C1 segment of cervical spinal cord (tissue), 14 donors: ENCODE measurements at regions not wholly inside any gene's neighbourhood (a gene's known extent, or its start where the extent isn't known, plus 50 kb on each side); places are given as distances from the start of the nearest gene placed in this dataset.

Experiments
- DNase-seq, 14 donors: peaks; one replicate each; lab custom pipeline; 2025; lab: John Stamatoyannopoulos, UW

DNA sequence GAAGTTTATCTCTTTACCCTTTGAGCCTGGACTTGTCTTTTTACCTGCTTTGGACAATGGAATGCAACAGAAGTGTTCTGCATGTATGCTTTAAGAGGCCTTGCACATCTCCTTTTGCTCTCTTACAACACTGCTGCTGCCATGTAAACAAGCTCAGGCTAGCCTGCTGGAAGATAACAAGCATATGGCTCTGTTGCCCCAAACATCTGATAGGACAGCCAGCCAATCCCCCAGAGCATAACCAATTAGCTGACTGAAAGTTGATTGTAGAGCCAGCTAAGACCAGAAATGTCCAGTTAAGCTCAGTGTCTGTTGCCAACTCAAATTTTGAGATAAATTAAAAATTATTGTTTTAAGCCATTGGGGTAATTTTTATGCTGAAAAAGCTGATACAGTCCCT lies 510.6 kb upstream of the CNKSR2 start:
- DNase-seq = peak in 1 of 14 donors; percentile 56

DNA sequence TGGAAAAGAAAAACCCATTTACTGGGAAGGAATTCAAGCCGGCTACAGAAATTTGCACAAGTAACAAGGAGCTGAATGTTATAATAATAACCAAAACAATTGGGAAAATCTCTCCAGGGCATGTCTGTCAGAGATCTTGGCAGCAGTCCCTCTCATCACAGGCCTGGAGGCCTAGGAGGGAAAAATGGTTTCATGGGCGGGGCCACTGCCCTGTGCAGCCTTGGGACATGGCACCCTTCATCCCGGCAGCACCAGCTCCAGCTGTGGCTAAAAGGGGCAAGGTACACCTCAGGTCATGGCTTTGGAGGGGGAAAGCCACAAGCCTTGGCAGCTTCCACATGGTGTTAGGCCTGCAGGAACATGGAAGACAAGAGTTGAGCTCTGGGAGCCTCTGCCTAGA lies 513.1 kb upstream of the CNKSR2 start:
- DNase-seq = no peak

DNA sequence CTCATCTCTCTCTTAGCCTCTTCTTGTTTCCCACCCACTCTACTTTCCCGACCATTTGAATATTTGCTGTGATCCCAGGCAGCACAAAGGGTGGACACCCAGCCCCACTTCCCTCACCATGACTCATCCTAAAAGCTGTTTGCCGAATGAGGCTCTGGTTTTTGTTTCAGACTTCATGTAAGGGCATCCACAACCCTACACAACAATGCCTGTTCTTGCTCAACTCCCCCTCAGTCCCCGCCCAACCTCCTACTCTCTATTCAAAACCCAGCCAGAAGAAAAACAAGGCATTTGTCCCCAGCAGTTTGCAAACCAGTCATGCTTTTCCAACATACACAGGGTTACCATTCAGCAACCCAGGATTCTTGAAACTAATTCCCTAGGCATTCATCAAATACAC lies 516.5 kb upstream of the CNKSR2 start:
- peak in 10 of 14 donors; percentile 1 to 51 (median 22) for DNase-seq

DNA sequence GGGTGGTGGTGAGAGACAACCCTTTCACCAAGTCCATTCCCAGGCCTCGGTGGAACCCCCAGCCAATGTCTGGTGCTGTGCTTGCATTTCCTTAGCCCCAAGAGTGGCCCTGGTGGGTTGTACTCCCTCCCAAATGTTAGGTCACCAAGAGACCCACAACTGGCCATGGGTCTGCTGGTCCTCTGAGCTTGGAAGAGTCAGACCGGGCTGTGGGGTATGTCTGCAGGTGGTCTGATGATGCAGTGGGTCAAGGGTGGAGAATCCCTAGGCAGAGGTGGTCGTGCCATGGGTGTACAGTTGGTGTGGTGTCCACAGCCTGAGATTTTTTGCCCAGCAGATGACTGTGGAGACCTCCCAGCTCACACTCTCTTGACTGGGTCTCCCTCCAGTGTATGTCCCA lies 535.7 kb upstream of the CNKSR2 start:
- no peak for DNase-seq

DNA sequence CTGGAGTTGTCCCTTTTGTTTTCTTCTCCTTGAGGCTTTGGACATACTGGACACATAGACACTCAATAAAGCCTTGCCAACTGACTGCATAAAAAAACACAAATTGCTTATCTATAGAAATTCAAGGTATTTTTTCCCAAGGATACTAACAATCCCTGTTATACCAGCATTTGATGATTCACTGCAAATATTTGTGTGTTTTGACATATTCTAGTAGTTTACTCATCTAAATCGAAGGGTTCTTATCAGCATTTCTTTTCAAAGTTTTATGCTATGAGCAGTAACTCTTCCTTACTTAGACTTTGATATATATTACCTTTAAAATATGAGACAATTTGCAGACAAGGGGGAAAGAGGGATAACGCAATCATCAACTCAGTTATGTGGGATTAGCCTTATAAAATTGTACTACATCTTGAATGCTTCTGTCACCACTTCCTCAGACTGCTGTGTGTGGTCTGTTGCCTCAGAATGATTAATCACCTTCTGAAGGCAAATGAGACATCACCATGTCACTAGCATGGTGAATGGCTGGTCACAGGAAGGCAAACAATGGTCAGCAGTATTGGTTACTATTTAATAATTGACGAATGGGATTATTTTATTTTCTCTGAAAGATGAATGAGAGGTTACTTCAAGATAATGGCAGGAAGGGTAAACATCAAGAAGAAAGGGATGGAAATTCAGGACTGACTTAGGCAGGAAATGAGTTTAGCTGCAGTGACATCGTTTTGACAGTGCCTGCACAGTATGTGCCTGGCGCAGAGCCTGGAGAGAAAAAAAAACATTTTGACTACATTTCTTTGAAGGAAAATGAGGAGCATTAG lies 544.3 kb upstream of the CNKSR2 start:
- peak in 1 of 14 donors; percentile 77 for DNase-seq

DNA sequence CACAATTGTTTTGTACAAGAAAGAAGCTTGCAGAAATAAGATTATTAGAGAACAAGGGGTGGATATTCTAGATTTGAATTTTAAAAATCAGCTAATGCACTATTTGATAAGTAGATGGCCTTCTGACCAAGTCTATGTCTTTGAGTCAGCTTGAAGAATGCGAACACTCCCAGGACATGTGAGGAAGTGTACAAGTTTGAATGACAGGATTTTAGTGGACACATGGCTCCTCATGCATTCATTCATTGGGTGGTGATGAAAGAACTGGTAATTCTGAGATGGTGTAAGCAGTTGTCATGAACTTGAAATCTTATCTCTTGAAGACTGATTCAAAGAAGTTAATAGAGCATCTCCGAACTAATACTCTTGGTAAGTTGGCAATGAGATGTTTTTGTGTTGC lies 548.2 kb upstream of the CNKSR2 start:
- no peak for DNase-seq

DNA sequence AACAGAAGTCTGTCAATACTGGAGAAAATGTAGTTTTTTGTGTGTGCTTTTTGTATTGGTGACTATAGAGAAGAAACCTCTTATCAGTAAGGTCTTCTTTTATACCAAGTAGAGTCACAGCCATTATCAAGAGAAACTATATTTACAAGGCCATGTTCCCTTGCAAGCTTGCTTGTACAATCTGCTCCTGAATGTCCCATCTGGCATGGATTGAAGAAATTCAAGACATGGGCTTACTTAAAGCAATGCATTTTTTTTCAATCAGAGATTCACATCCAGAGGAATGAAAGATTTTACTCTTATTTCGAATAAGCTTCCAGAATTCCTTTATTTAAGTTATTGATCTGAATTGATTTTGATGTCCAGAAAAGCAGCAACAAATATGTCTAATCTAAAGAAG lies 537.3 kb upstream of the RPS6KA3 start:
- no peak for DNase-seq

DNA sequence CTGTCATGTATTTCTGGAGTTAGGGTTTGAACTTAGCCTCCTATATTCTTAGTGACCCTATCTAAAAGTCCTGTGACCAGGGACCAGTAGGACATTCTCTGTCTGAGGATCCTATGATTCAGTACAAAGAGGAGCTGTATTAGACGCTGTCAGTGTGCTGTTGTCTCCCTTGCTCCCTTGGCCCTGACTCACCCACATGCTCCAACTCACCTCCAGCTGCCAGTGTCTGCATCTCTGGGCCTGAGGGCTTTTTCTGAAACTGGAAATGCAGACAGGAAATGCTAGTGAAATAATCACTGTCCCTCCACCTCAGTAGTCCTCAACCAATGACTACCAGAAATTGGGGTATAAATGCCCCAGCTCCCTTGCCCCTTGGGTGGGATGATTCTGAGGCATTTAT lies 535.3 kb upstream of the RPS6KA3 start:
- no peak for DNase-seq

DNA sequence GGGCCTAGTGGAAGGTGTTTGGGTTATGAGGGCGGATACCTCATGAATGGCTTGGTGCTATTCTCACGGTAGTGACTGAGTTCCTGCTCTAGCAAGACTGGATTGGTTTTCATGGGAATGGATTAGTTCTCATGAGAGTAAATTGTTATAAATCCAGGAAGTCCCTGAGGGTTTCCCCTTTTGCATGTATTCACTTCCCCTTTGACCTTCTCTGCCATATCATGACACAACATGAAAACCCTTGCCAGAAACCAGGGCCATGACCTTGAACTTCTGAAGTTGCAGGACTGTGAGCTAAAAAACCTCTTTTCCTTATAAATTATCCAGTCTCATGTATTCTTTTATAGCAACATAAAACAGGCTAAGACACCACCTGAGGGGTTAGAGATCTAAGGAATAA lies 529.7 kb upstream of the RPS6KA3 start:
- no peak for DNase-seq

DNA sequence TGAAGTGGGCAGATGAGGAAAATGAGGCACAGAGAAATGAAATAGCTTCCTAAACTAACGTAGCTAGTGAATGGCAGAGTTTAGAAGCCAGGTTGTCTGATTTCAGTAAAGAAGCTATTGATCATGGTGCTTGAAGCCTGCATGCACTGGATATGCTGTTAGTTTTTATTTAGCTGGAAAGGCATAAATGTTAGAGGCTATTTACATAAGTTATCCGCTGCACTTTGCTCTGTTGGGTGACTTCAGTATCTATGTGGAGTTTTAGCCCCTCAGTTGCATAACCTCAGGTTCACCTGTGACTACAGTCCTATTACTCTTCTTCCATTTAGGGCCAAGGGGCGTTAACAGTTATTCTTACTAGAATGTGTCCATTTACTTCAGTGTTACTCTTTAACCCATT lies 522.4 kb upstream of the RPS6KA3 start:
- no peak for DNase-seq

DNA sequence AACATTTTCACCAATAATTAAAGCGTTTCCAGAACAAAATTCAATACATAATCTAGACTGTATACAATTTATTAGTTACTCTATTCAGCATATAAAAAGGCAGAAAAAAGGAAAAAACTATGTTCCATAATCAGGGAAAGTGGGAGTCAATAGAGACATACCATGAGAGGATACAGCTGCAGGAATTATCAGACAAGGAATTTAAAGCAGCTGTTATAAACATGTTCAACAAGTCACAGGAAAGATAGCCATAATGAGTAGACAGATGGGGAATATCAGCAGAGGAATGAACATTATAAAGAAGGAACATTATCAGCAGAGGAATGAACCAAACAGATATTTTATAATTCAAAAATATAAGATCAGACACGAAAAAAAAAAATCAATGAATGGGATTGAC lies 500.6 kb upstream of the RPS6KA3 start:
- DNase-seq = no peak

DNA sequence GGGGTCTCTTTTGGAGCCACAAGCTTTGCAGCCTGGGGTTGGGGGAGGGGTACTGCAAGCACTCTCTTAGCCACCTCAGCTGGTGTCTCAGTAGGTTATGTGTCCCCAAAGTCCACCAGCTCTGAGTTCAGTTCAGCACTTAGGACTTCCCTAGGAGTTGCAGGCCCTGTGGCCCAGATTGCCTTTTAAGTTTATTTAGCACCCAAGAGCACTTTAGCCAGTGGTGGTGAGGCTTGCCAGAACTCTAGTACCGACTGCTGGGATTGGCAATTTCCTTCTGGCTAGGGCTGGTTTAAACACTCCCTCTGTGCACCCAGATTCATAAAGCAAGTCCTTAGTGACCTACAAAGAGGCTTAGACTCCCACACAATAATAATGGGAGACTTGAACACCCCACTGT lies 489.9 kb upstream of the RPS6KA3 start:
- DNase-seq = no peak

DNA sequence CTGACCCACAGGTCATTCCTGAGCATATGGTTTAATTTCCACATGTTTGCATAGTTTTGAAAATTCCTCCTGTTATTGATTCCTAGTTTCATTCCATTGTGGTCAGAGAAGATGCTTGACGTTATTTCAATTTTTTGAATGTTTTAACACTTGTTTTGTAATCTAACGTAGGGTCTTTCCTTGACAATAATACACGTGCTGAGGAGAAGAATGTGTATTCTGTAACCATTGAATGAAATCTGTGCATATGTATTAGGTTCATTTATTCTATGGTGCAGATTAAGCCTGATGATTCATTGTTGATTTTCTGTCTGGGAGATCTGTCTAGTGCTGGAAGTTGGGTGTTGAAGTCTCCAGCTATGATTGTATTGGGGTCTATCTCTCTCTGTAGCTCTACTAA lies 486.4 kb upstream of the RPS6KA3 start:
- DNase-seq = no peak

DNA sequence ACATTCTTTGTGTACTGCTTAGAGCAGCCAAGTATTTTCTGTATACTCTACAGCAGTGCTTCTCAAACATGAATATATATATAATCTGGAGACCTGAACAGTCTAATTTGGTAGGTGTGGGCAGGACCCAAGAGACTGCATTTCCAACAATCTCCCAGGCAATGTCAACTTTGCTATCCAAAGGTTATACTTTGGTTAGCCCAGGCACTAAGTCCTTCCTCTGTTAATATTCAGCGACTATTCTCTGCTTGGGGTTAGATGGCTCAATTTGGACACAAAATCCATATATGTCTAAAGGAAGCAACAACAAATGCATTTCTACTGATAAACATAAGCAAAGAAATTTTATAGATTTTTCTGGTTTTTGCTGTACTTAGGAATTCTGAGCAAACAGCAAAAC lies 480.0 kb upstream of the RPS6KA3 start:
- no peak for DNase-seq

DNA sequence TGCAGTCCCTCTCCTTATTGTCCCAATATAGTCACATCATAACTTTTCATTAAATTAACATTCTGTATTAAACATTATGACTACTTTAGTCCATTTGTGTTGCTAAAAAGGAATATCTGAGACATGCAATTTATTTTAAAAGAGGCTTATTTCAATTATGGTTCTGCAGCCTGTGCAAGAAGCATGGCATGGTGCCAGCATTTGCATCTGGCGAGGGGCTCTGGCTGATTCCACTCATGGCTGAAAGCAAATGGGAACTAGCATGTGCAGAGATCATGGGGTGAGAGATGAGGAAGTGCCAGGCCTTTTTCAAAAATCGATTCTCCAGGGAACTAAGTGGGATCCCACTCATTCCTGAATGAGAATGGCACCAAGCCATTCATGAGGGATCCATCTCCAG lies 476.3 kb upstream of the RPS6KA3 start:
- DNase-seq = no peak

DNA sequence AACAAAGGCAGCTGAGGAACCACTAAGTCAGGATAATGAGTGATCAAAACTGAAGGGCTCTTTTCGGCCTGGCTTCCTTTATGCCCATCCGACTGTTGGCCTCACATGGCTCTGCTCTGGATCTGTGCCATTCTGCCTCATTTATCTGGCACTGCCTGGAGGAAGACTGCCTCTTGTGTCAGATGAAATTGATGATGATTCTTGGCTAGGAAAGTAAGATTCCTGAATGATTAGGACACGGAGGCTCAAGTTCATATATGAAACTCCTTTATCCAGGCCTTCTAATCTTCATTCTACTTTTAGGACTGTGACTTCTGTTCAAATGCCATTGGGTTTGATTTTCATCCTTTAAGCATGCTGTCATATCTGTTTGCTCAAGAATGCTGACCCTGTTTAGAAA lies 475.4 kb upstream of the RPS6KA3 start:
- DNase-seq = peak in 1 of 14 donors; percentile 62

DNA sequence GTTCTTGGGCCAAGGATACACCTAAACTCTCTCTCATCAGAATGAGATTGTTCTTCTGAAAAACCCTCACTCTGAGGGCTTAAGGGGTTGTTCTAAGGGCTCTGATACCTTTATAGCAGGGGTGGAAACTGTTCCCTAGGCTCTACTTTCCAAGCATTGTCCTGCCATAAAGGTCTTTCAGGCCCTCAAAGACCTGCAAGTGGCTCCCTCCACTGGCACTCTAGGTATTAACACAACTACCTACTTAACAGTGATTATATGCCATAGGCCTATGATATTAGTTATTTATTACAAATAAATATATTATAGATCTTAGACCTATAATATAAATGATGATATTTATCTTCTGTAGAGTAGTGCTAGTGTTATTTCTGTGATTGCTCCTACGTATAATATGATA lies 473.7 kb upstream of the RPS6KA3 start:
- DNase-seq = no peak

DNA sequence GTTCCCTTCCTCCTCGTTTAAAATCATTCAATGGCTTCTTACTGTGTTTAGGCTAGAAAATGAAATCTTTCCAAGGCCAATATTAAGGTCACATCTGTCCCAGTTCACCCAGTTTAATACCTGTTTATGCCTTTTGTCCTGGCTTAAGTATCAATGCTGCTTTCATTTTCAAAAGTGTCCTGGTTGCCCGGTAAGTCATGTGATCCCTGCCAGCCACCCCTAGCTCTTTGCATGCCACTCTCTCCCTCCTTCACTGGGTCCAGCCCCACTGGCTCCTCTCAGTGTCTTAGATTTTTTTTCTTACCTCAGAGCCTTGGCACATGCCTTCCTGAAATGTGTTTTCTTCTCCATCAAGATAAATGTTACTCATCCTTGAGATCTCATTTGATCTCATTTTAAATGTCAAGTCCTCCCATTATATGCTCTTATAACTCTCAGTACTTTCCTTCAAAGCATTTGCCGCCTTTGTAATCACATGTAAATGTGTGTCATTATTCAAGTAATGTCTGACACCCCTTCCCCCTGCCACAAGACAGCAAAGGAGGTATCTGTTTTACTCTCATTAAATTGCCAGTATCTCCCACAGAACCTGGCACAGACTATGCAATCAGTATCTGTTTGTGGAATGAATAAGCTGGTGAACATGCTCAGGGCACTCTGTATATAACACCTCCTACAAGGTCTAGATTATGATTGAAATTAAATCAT lies 472.5 kb upstream of the RPS6KA3 start:
- DNase-seq = no peak

DNA sequence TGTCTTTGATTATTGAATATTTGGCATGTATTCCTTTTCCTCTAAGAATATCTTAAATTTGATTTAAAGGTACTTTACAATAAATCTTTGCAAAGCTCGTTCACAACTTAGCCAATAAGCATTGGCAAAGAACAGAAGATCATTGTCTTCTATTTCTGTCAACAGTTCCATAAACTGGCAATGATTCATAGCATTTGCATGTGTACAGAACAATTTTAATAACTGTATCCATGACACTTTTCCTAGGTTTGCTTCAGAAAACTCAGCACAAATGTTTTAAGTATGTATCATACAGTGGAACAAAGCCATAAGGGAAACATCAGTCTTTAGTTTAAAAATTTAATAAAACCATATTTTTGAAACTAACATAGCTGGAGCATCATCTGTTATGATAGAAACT lies 462.7 kb upstream of the RPS6KA3 start:
- no peak for DNase-seq

DNA sequence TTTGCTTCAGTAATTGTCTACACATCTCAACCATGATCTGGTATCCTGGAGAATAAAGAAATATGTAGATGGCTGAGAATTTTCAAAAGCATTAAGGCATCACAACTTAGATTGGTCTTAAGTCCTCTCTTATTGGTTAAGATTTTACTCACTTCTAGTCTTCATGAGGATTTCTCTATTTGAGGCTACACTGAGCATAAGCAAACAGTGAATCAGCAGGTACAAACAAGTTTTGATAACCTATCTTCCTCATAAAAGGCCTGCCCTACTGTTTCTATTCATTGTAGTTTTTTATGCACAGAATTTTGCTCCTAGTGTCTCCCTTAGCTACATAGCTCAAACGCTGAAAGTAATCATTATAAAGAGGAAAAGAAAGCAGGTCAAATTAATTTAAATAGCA lies 460.7 kb upstream of the RPS6KA3 start:
- DNase-seq = no peak

DNA sequence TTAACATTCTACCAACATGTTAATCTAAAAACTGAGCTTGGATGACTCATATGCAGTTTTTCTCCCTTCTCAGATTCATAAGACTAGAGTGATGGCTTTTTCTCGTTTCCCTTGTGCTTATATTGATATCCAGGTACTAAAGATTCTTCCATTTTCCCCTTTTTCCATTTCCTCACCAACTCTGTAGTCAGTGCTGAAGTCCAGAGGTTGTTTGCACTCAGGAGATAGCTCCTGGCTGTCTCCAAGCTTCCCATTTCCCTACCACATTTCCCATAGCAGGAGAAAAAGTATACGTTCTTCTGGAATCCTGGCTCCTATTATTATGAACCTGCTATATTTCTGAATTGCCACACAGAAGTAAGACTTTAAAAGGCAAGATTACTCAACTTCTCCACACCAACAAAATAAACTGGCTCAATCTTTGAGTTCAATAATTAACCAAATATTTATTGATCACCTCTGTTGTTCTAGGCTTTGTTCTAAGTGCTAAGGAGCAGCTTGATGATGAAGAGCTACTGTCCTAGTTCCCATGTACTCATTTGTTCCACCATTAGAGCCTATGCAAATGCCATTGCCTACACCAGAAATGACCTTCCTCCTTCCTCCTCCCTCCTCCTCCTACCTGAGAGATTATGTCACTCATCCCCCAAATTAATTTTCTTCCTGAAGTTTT lies 454.4 kb upstream of the RPS6KA3 start:
- no peak for DNase-seq

DNA sequence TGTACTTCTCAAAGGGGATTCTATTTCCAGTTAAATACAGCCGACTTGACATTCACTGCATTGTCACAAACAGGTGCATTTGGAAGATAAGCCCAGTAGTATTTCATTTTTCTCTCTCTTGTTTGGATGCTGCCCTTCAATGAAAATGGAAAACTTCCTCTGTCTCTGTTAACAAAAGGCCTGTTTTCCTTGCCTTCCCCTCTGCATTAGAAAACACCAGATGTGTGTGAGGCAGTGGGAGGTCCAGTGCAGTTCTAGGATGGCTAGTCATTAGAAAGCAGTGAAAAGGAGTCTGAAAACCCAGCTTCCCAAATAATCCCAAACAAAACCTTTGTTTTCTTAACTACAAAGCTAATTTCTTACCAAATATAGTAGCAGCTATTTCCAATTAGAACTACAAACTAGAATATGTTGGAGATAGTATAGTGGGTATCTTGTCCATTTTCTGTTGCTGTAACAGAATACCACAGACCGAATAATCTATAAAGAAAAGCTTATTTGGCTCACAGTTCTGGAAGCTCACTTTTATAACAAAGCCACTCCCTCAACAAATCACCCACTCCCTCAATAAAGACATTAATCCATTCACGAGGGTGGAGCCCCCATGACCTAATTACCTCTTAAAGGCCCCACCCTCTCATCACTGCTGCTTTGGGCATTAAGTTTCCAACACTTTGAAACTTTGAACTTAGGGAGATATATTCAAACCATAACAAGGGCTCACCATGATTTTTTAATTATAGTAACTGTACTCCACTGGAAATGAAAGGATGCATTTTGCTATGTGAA lies 452.1 kb upstream of the RPS6KA3 start:
- DNase-seq = no peak
